AG09309 (cell line): ENCODE measurements at regions not wholly inside any gene's neighbourhood (a gene's known extent, or its start where the extent isn't known, plus 50 kb on each side); places are given as distances from the start of the nearest gene placed in this dataset.

Source experiments
- DNase-seq: peaks from one replicate; pipeline ENCODE4 v3.0.0-alpha.2; 2010; ENCODE audit warnings: low read depth
- H3K4me3 ChIP-seq: 2 replicates; pipeline ENCODE4 v1.5.1; 2011; ENCODE audit warnings: mild to moderate bottlenecking, low read depth, low read length, moderate library complexity; ENCODE audit not compliant: control insufficient read depth
- CTCF ChIP-seq: IDR thresholded peaks from 2 replicates; pipeline ENCODE4 v1.5.1; 2011; ENCODE audit warnings: mild to moderate bottlenecking, low read depth, low read length, inconsistent platforms; ENCODE audit not compliant: insufficient read depth, control insufficient read depth; ENCODE audit errors: missing control alignments

- no peak for DNase-seq
- H3K4me3 ChIP-seq: no peak overlapping the region
- TF ChIP-seq CTCF: no peak
These were observed 318.2 kb upstream of the MEOX2 start for GRCh38 chr7:16004702-16005101.

GRCh38 chr7:16001477-16001876 is 315.0 kb upstream of the MEOX2 start:
- DNase-seq: no peak
- no peak for TF ChIP-seq CTCF

GRCh38 chr7:15998617-15999016 is 312.1 kb upstream of the MEOX2 start:
- no peak overlapping the region for H3K4me3 ChIP-seq
- TF ChIP-seq CTCF: no peak
- DNase-seq: no peak

More at GRCh38 chr7:16001477-16001876, 315.0 kb upstream of the MEOX2 start:
- no peak overlapping the region for H3K4me3 ChIP-seq

- no peak for TF ChIP-seq CTCF
- H3K4me3 ChIP-seq: no peak overlapping the region
These were observed 308.5 kb upstream of the MEOX2 start for GRCh38 chr7:15995027-15995426.

GRCh38 chr7:15989194-15989593 is 302.7 kb upstream of the MEOX2 start:
- DNase-seq: no peak
- H3K4me3 ChIP-seq: no peak overlapping the region
- TF ChIP-seq CTCF: no peak

More at GRCh38 chr7:15995027-15995426, 308.5 kb upstream of the MEOX2 start:
- no peak for DNase-seq

- no peak overlapping the region for H3K4me3 ChIP-seq
- no peak for DNase-seq
- no peak for TF ChIP-seq CTCF
These were observed 299.3 kb upstream of the MEOX2 start for GRCh38 chr7:15985587-15986384.
